BE2C (cell line): ENCODE measurements at regions not wholly inside any gene's neighbourhood (a gene's known extent, or its start where the extent isn't known, plus 50 kb on each side); places are given as distances from the start of the nearest gene placed in this dataset.

Experiments
- DNase-seq: peaks from one replicate; pipeline ENCODE4 v3.0.0-alpha.2; 2020
- H3K27me3 ChIP-seq: fragments of 250-450 bp; sonication (Bioruptor Pico); 2 replicates; pipeline ENCODE4 v1.5.1; 2020; ENCODE audit warnings: mild to moderate bottlenecking
- H3K36me3 ChIP-seq: fragments of 250-450 bp; sonication (Bioruptor Pico); 2 replicates; pipeline ENCODE4 v1.5.1; 2020; ENCODE audit warnings: mild to moderate bottlenecking
- H3K4me1 ChIP-seq: fragments of 250-450 bp; sonication (Bioruptor Pico); 2 replicates; pipeline ENCODE4 v1.5.1; 2020
- H3K4me3 ChIP-seq: 2 replicates; pipeline ENCODE4 v1.5.1; 2011; ENCODE audit warnings: low read depth, low read length
- H3K9me3 ChIP-seq: fragments of 250-450 bp; sonication (Bioruptor Pico); 2 replicates; pipeline ENCODE4 v1.5.1; 2020
- TF ChIP-seq, protein P1 (sequence below): IDR thresholded peaks from 2 replicates; pipeline ENCODE4 v1.5.1; 2012; ENCODE audit warnings: mild to moderate bottlenecking, low read depth, low read length

- TF ChIP-seq, protein P1, sequence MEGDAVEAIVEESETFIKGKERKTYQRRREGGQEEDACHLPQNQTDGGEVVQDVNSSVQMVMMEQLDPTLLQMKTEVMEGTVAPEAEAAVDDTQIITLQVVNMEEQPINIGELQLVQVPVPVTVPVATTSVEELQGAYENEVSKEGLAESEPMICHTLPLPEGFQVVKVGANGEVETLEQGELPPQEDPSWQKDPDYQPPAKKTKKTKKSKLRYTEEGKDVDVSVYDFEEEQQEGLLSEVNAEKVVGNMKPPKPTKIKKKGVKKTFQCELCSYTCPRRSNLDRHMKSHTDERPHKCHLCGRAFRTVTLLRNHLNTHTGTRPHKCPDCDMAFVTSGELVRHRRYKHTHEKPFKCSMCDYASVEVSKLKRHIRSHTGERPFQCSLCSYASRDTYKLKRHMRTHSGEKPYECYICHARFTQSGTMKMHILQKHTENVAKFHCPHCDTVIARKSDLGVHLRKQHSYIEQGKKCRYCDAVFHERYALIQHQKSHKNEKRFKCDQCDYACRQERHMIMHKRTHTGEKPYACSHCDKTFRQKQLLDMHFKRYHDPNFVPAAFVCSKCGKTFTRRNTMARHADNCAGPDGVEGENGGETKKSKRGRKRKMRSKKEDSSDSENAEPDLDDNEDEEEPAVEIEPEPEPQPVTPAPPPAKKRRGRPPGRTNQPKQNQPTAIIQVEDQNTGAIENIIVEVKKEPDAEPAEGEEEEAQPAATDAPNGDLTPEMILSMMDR: no peak
- no peaks in the 10 kb centered on the region for H3K4me1 ChIP-seq
- H3K36me3 ChIP-seq: no peaks in the 10 kb centered on the region
- H3K9me3 ChIP-seq: no peaks in the 10 kb centered on the region
- H3K4me3 ChIP-seq: no peak overlapping the region
- H3K27me3 ChIP-seq: no peaks in the 10 kb centered on the region
- DNase-seq: no peak
Measured at GRCh38 chrX:10831716-10832502, 211.5 kb upstream of the MID1 start.

DNA sequence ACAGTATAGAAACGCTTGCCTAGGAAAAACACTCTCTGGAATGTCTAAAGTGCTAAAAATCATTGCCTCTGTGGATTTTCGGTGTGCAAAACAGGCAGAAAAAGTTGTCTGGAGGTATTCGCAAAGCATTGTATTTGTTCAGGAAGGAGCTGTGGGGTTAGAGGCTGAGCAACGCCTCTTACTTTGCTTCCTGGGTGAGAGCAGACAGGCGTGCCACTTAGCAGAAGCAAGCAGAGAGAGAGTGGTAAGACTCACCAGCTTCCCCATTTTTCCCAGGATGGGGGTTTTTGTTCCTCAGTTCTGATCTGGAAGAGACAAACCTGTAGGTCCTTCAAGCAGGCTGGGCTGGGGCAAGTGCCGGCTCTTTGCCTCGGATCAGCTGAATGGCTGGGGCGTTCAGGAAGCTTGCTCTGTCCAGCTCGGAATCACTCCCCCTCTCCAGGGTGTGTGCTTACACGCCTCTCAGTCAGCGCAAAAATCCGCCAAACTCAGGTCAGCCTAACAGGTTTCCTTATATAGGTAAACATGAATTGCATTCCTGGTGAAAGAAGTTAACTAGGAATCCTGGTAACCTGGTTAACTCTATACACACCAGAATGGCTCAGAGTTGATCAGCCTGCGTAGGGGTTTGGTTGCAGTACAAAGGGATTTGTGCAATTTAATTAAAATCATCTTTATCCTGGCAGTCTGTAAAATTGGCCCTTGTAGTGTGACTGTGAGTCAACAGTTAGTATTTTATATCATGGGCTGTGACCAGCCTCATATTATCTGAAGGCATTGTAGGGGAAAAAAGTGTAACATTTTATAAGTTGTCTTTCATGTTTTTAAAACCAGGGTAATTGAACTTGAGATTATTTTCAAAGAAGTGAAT, 213.1 kb upstream of the MID1 start:
- no peaks in the 10 kb centered on the region for H3K9me3 ChIP-seq
- no peak overlapping the region for H3K4me3 ChIP-seq
- H3K36me3 ChIP-seq: no peaks in the 10 kb centered on the region
- H3K27me3 ChIP-seq: no peaks in the 10 kb centered on the region
- TF ChIP-seq, protein P1: no peak
- no peaks in the 10 kb centered on the region for H3K4me1 ChIP-seq
- no peak for DNase-seq

GRCh38 chrX:10841579-10841978, 221.2 kb upstream of the MID1 start:
- Histone ChIP-seq H3K4me1 (no peaks in the 10 kb centered on the region), H3K4me3 (no peak overlapping the region), H3K36me3 (no peaks in the 10 kb centered on the region), H3K9me3 (no peaks in the 10 kb centered on the region), H3K27me3 (no peaks in the 10 kb centered on the region)
- TF ChIP-seq, protein P1: no peak
- DNase-seq: no peak

- no peaks in the 10 kb centered on the region for H3K9me3 ChIP-seq
- no peak for DNase-seq
- TF ChIP-seq, protein P1: no peak
- H3K27me3 ChIP-seq: no peaks in the 10 kb centered on the region
- H3K4me3 ChIP-seq: no peak overlapping the region
- no peaks in the 10 kb centered on the region for H3K36me3 ChIP-seq
- no peaks in the 10 kb centered on the region for H3K4me1 ChIP-seq
Measured at GRCh38 chrX:10842646-10843045, 222.3 kb upstream of the MID1 start.

- Histone ChIP-seq H3K9me3 (no peaks in the 10 kb centered on the region), H3K27me3 (no peaks in the 10 kb centered on the region), H3K4me1 (no peaks in the 10 kb centered on the region), H3K4me3 (no peak overlapping the region), H3K36me3 (no peaks in the 10 kb centered on the region)
- no peak for DNase-seq
- TF ChIP-seq, protein P1: no peak
Measured at GRCh38 chrX:10847333-10847732, 226.9 kb upstream of the MID1 start.

DNA sequence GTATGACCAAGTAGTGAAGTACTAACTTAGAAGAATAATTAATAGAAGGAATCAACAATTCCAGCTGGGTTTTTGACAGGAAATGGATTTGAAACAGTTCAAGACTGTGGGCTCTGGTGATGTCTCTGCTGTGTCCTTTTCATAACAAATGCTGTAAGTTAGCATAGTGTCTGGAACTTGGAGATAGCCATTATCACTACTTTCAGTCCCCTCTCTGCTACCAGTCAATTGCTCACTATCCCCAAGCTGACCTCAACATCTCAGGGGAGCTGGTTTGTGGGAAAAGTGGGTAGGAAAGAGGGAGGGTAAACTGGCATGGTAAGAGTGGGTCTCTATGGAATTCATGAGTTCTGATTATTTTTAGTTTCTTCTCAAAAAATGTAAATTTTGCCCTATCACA, 231.4 kb upstream of the MID1 start:
- Histone ChIP-seq H3K9me3 (no peaks in the 10 kb centered on the region), H3K4me3 (no peak overlapping the region), H3K36me3 (no peaks in the 10 kb centered on the region), H3K27me3 (no peaks in the 10 kb centered on the region), H3K4me1 (no peaks in the 10 kb centered on the region)
- TF ChIP-seq, protein P1: no peak
- no peak for DNase-seq
